ENCODE measurements at regions not wholly inside any gene's neighbourhood (a gene's known extent, or its start where the extent isn't known, plus 50 kb on each side); places are given as distances from the start of the nearest gene placed in this dataset.

DNA sequence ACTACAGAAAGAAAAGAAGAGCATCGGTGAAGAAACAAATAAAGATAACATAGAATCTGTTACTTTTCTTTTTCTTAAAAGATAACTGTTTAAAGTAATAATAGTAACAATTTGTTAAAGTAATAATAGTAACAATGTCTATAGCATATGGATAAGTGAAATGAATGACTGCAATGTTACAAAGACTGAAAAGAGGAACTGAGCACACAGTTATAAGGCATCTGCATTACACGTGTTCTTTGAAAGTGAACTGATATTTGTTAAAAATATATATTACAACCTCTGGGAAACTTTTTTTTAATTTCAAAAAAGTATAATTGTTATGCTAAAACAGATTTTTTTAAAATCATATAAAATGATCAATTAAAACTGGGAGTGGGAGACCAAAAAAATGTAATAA, 88.4 kb upstream of the FST start:
- WGBS, 2 donors: 77 to 81% methylated on average over 2 of the region's 2 CpGs
- H3K27me3 ChIP-seq: no peaks in the 10 kb centered on the region
- intact Hi-C loops (cut with DNase I): no loop called here
- ATAC-seq (no peak), FAIRE-seq (no peak), DNase-seq (no peak)
- no peak for TF ChIP-seq CTCF (IDR thresholded peaks at IDR 0.05)
- H3K4me1 ChIP-seq: no peaks in the 10 kb centered on the region
- H3K27ac ChIP-seq: no peak overlapping the region
- no peak overlapping the region for H3K4me3 ChIP-seq
- no peaks in the 10 kb centered on the region for H3K9me3 ChIP-seq
- H3K36me3 ChIP-seq: no peaks in the 10 kb centered on the region

GRCh38 chr5:53394808-53395207, 85.6 kb upstream of the FST start:
- no peak for ATAC-seq
- no peak overlapping the region for H3K4me3 ChIP-seq
- no peaks in the 10 kb centered on the region for H3K36me3 ChIP-seq
- H3K9me3 ChIP-seq: no peaks in the 10 kb centered on the region
- H3K27me3 ChIP-seq: no peaks in the 10 kb centered on the region
- no peak for TF ChIP-seq CTCF (IDR thresholded peaks at IDR 0.05)
- DNase-seq: no peak
- no peak for FAIRE-seq
- intact Hi-C loops (cut with DNase I): no loop called here
- no peaks in the 10 kb centered on the region for H3K4me1 ChIP-seq
- no peak overlapping the region for H3K27ac ChIP-seq

GRCh38 chr5:53397141-53397757, 83.2 kb upstream of the FST start:
- TF ChIP-seq CTCF (IDR thresholded peaks at IDR 0.05): no peak
- Histone ChIP-seq H3K27ac (no peak overlapping the region), H3K9me3 (no peaks in the 10 kb centered on the region), H3K4me3 (no peak overlapping the region), H3K36me3 (no peaks in the 10 kb centered on the region), H3K27me3 (no peaks in the 10 kb centered on the region), H3K4me1 (no peaks in the 10 kb centered on the region)
- FAIRE-seq (no peak), ATAC-seq (no peak), DNase-seq (no peak)
- intact Hi-C loops (cut with DNase I): no loop called here
- 40 to 50% methylated on average over 5 of the region's 5 CpGs for WGBS, 2 donors

GRCh38 chr5:53397845-53398244, 82.6 kb upstream of the FST start:
- H3K36me3 ChIP-seq: no peaks in the 10 kb centered on the region
- H3K27ac ChIP-seq: no peak overlapping the region
- no peak for FAIRE-seq
- H3K4me3 ChIP-seq: no peak overlapping the region
- TF ChIP-seq CTCF (IDR thresholded peaks at IDR 0.05): no peak
- no peaks in the 10 kb centered on the region for H3K9me3 ChIP-seq
- H3K4me1 ChIP-seq: no peaks in the 10 kb centered on the region
- DNase-seq: peak in 1 of 6 donors; percentile 11
- intact Hi-C loops (cut with DNase I): no loop called here
- no peaks in the 10 kb centered on the region for H3K27me3 ChIP-seq
- WGBS, 2 donors: 14 to 45% methylated on average over 2 of the region's 2 CpGs
- no peak for ATAC-seq

DNA sequence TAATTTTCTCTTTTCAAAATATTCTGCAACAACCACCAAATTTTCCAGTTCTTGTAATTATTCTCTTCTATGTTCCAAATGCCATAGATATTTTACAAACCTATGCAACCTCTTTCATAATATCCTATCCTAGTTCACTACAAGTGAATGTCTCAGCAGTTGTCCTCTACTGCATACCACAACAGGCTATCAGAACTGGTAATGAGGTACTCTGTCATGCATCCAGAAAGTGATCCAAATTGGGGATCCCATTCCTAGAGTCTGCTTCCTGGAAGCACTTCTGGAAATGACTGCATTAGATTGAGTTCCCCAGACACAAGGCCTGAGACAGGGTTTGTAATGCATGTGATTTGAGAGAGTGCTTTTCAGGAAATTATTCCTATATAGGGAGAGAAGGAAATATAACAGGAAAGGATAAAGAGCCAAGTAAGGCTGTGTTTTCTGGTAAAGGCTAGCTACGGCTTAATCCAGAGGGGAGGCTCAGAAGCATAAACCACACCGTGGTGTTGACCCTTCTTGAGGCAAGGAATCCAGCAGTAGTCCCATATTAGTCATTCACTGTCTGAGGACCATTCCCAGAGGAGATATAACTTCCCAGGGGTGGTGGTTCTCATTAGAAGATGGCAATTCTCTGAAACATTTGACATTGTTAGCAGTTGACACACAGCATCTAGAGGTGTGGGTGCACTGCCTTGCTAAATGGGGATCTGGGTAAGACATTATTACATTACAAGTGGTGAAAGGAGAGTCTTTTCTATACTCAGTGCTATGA, 80.3 kb upstream of the FST start:
- no peak overlapping the region for H3K27ac ChIP-seq
- no peaks in the 10 kb centered on the region for H3K27me3 ChIP-seq
- no peak for TF ChIP-seq CTCF (IDR thresholded peaks at IDR 0.05)
- H3K4me1 ChIP-seq: no peaks in the 10 kb centered on the region
- H3K9me3 ChIP-seq: no peaks in the 10 kb centered on the region
- FAIRE-seq (no peak), DNase-seq (no peak), ATAC-seq (no peak)
- H3K4me3 ChIP-seq: no peak overlapping the region
- H3K36me3 ChIP-seq: no peaks in the 10 kb centered on the region
- intact Hi-C loops (cut with DNase I): no loop called here
- 55% methylated on average over 2 of the region's 2 CpGs for WGBS, 2 donors
